ENCODE measurements at regions not wholly inside any gene's neighbourhood (a gene's known extent, or its start where the extent isn't known, plus 50 kb on each side); places are given as distances from the start of the nearest gene placed in this dataset.

DNA sequence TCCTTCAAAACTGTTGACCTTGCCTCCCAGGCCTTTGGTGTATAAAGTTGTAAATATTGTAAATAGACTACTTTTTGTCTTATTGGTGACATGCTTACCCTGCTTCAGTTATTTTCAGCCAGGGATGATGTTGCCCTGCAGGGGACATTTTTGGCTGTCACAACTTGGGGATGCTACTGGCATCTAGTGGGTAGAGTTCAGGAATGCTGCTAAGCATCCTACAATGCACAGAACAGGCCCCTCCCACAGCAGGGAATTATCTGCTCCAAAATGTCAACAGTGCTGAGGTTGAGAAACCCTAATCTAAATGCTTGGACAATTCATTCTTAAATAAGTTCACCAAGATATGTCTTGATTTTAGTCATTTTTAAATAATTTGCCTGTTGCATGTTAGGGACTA, 459.8 kb downstream of the PMP22 start:
- Mint-ChIP-seq H3K4me3 (no peak overlapping the region), H3K36me3 (ENCODE audit: low read depth) (peaks cover 13% of the 10 kb centered on the region), H3K27ac (no peak overlapping the region), H3K4me1 (peaks cover 14% of the 10 kb centered on the region), H3K27me3 (ENCODE audit: low read depth, poor library complexity) (no peaks in the 10 kb centered on the region), H3K9me3 (peaks cover 33% of the 10 kb centered on the region)
- TF ChIP-seq, protein P1, sequence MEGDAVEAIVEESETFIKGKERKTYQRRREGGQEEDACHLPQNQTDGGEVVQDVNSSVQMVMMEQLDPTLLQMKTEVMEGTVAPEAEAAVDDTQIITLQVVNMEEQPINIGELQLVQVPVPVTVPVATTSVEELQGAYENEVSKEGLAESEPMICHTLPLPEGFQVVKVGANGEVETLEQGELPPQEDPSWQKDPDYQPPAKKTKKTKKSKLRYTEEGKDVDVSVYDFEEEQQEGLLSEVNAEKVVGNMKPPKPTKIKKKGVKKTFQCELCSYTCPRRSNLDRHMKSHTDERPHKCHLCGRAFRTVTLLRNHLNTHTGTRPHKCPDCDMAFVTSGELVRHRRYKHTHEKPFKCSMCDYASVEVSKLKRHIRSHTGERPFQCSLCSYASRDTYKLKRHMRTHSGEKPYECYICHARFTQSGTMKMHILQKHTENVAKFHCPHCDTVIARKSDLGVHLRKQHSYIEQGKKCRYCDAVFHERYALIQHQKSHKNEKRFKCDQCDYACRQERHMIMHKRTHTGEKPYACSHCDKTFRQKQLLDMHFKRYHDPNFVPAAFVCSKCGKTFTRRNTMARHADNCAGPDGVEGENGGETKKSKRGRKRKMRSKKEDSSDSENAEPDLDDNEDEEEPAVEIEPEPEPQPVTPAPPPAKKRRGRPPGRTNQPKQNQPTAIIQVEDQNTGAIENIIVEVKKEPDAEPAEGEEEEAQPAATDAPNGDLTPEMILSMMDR (IDR thresholded peaks at IDR 0.05) = peak; percentile 18
- no peak for DNase-seq

DNA sequence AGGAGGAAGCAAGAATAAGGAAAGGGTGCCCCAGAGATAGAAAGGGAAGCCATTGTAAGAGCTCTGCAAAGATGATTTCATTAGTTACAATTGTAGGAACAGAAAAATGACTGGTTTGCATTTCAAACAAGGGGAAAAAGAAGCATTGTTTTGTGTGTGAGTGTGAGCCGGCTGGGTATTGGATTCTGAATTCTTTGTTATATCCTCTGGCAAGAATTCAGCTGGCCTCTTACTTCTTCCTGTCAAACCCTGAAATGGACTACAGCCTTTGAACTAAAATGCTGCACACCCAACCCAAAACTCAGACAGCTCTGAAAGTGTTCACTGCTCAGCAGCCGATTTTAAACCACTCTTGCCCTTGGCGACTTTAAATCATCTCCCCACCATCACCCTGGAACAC, 461.3 kb downstream of the PMP22 start:
- peaks cover 3% of the 10 kb centered on the region for H3K27me3 Mint-ChIP-seq (ENCODE audit: low read depth, poor library complexity)
- no peak for DNase-seq
- no peak overlapping the region for H3K4me3 Mint-ChIP-seq
- peaks cover 14% of the 10 kb centered on the region for H3K4me1 Mint-ChIP-seq
- TF ChIP-seq, protein P1 (IDR thresholded peaks at IDR 0.05) = no peak
- H3K9me3 Mint-ChIP-seq = peaks cover 32% of the 10 kb centered on the region
- H3K36me3 Mint-ChIP-seq (ENCODE audit: low read depth) = peaks cover 13% of the 10 kb centered on the region
- peak overlapping the region; percentile 34 for H3K27ac Mint-ChIP-seq

DNA sequence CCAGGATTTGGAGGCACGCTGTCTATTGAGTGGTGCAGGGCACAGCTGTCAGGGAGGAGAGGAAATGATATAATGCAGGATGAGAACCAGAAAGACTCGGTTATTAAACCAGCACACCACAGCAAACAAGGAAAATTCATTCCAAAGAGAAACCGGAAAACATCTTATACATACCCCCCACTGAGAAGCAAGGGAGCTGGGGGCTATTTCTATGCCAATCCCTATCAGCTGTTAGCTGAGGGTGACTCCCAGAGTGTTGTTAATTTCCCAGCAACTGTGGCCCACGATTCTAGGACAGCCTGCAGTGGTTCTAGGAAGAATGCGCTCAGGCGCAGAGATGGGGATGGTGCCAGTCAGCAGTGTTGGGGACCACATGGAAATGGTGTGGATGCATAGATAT, 467.3 kb downstream of the PMP22 start:
- Mint-ChIP-seq H3K27me3 (ENCODE audit: low read depth, poor library complexity) (peaks cover 6% of the 10 kb centered on the region), H3K9me3 (peaks cover 12% of the 10 kb centered on the region), H3K4me3 (no peak overlapping the region), H3K36me3 (ENCODE audit: low read depth) (peaks cover 7% of the 10 kb centered on the region), H3K27ac (no peak overlapping the region), H3K4me1 (no peaks in the 10 kb centered on the region)
- no peak for DNase-seq
- TF ChIP-seq, protein P1 (IDR thresholded peaks at IDR 0.05) = no peak

DNA sequence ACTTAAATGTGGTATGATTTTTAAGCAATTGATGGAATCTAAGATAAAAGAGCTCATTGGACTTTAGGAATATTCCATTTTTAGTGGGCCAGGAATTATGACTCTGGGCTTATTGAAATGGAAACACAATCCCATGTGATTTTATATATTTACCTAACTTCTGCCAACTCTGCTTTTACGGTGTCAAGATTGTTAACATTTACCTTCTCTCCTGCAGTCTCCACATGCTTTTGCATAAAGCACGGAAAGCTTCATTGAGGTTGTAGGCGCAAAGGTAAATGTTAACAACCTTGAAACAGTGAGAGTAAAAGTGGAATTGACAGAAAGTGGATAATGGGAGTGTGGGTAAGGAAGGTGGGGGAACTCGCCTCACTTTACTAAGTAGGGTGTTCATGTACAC, 468.1 kb downstream of the PMP22 start:
- DNase-seq = no peak
- Mint-ChIP-seq H3K27me3 (ENCODE audit: low read depth, poor library complexity) (peaks cover 6% of the 10 kb centered on the region), H3K4me3 (no peak overlapping the region), H3K9me3 (peaks cover 12% of the 10 kb centered on the region), H3K4me1 (no peaks in the 10 kb centered on the region), H3K36me3 (ENCODE audit: low read depth) (peaks cover 7% of the 10 kb centered on the region), H3K27ac (no peak overlapping the region)
- TF ChIP-seq, protein P1 (IDR thresholded peaks at IDR 0.05) = no peak

DNA sequence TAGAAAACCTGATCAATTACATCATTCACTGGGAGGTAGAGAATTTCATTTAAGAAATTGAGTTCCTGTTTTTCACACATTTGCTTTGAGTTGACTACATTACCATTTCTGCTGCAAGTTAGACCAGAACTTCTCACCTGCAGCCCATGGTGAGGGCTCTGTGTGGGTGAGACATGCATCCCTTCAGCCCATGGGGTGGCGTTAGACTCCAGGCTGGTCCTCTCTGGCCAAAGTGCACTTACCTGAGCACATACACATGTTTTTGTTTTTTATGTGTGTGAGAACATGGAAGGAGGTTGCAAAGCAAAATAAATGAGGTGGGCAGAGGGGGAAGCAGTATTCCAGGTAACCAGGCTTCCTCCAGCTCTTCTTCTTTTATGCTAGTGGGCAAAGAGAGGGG, 470.2 kb downstream of the PMP22 start:
- peaks cover 6% of the 10 kb centered on the region for H3K27me3 Mint-ChIP-seq (ENCODE audit: low read depth, poor library complexity)
- H3K4me3 Mint-ChIP-seq = no peak overlapping the region
- TF ChIP-seq, protein P1 (IDR thresholded peaks at IDR 0.05) = no peak
- peaks cover 14% of the 10 kb centered on the region for H3K4me1 Mint-ChIP-seq
- no peak overlapping the region for H3K27ac Mint-ChIP-seq
- no peak for DNase-seq
- H3K9me3 Mint-ChIP-seq = peaks cover 1% of the 10 kb centered on the region
- H3K36me3 Mint-ChIP-seq (ENCODE audit: low read depth) = no peaks in the 10 kb centered on the region

DNA sequence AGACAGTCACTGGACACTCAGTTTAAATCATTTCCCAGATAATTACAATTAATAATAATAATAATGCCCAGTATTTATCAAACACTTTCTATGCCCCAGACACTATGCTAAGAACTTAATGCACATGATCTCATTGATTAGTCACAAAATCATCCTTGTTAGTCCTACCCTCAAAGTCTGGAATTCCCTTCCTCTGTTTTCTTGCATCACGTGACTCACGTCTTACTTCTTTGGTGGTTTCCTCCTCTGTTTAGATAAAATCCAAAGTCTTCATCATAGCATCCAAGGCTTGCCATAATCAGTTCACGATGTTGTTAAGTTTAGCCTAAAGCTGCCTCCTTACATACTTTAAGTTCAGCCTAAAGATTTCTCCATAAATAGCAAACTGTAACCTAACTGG, 471.9 kb downstream of the PMP22 start:
- Mint-ChIP-seq H3K4me3 (no peak overlapping the region), H3K4me1 (peaks cover 14% of the 10 kb centered on the region), H3K9me3 (no peaks in the 10 kb centered on the region), H3K36me3 (ENCODE audit: low read depth) (no peaks in the 10 kb centered on the region), H3K27ac (no peak overlapping the region), H3K27me3 (ENCODE audit: low read depth, poor library complexity) (peaks cover 8% of the 10 kb centered on the region)
- no peak for DNase-seq
- TF ChIP-seq, protein P1 (IDR thresholded peaks at IDR 0.05) = no peak

All from nephron progenitor cell (in vitro differentiated cells).